HG02759 (cell line): ENCODE measurements at regions not wholly inside any gene's neighbourhood (a gene's known extent, or its start where the extent isn't known, plus 50 kb on each side); places are given as distances from the start of the nearest gene placed in this dataset.
A peak's percentile ranks its signal among the peaks of the same experiment; 100 is the strongest.

Source experiments
- ATAC-seq: cut with Tn5 transposase; IDR thresholded peaks from one replicate; pipeline ENCODE4 v1.9.1; 2021; ENCODE audit warnings: mild to moderate bottlenecking, moderate library complexity; ENCODE audit not compliant: unreplicated experiment

- ATAC-seq = no peak
Observed at GRCh38 chr13:108156749-108157148, 58.6 kb downstream of the LIG4 start.

GRCh38 chr13:108155185-108156106 lies 59.9 kb downstream of the LIG4 start:
- peak; percentile 68 for ATAC-seq

GRCh38 chr13:108154421-108154858 lies 60.9 kb downstream of the LIG4 start:
- no peak for ATAC-seq

DNA sequence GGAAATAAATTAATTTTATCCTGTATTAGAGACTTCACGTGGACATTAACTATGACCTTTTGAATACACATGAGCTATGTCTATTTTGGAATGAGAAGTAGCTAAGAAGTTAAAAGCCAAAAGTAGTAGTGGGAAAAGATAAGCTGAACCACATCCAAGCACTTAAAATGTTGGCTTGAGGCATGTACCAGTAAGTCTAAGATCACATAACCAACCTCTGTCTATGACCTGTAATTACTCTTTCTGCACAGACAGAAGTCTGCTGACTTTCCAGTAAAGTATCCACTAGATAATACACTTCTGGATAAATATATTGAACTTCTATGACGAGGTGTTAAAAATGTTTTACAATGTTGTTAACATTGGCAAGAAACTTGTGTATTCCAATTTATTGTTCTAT lies 68.7 kb downstream of the LIG4 start:
- no peak for ATAC-seq

DNA sequence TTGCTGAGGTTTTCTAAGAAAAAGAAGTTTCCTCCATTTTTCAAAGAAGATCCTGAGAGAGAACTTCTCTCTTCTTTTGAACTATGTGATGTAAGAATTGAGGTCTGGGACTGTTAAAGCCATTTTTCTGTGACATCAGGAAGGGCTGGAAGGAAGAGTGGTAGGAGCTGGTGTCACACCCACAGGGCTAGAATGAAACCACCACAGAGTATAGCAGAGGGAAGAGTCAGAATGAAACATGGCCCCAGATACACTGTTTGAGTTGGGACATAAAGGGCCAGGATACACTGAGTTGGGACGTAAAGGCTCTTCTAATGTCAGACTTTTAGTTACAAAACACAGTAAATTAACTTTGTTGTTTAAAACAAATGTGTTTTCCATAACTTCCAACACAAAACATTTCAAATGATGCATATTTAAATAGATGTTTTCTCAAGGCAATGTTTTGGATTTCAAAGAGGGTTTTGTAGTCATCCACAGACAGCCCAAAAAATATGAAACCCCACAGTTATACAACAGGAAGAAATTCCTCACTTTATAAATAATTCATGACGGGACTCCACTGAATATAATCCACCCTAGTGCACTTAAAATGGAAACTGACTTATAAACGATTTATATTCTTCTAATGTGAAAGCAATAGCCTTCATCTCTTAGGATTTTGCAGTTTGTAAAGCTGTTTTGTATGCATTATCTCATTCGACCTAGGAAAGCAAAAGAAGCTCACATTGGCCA lies 72.5 kb downstream of the LIG4 start:
- ATAC-seq = no peak

DNA sequence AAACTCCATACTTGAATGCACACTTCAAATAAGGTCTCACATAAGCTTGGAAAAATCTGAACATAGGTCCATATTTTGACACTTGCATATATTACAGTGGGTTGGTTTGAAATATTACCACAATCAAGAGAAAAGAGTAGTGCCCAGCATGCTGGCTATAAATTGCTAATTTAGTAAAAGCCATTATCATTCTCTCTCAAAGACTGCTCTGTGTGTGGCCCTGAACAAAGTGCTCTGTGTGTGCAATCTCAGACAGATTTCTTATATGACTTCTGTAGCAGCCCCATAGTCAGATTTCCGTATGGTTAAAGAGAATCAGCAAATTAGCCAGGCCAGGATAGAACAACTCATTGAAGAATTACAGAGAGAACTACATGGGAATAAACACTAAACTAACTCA lies 78.2 kb downstream of the LIG4 start:
- no peak for ATAC-seq

- ATAC-seq = no peak
Observed at GRCh38 chr13:108127406-108127805, 87.9 kb downstream of the LIG4 start.

GRCh38 chr13:108126056-108126455 lies 89.3 kb downstream of the LIG4 start:
- ATAC-seq = no peak

- ATAC-seq = no peak
Observed at GRCh38 chr13:108121406-108121805, 93.9 kb downstream of the LIG4 start.

DNA sequence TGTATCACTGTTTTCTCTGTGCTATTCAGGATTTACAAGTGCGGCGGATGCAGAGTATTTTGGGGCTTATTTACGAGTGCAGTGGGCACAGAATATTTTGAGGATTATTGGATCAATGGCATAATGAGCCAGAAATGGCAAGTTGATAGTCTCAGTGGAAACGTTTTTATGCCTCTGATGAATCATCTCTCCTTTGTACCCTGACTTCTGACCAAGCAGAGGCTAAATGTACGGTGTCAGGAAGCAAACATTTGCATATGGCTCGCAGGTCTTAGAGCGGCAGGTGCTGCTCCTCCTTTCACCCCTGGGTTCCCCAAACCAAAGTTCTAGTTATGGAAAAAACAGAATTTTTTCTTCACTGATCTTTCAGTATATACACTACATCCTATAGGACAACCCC lies 94.5 kb downstream of the LIG4 start:
- no peak for ATAC-seq

DNA sequence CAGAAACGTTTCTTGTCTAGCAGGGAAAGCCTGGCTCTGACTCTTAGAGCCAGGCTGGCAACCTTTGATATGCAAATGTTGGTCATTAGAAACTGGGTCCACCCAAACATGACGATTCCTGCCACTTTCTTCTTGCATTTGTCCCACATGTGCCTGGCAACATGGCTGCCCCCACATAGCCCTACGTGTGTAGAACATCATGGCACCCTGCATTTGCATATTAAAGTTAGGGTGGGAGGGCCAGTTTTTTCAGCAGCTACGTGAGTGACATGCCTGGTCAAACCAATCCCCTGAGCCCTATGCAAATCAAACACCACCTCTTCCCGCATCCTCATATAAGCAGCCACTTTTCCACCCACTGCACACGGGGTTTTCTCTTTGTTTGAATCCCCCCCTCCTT lies 95.0 kb downstream of the LIG4 start:
- no peak for ATAC-seq

- no peak for ATAC-seq
Observed at GRCh38 chr13:108115738-108116137, 99.6 kb downstream of the LIG4 start.

DNA sequence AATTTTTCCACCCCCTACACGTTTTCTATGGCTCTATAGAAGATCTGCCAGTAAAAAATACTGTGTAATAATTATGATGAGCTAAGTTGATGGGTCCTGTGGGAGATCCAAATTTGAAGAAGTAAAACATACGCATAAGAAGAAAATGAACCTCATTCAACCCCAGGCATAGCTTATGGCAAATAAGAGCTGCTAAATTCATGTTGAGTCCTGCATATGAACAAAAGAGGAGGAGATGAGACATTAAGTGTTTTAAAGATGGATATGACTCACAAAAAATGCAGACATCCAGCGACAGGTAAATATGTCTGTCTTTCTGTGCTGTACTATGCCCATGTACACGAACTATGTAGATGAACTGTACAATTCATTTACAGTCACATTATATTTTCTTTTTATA lies 101.9 kb downstream of the LIG4 start:
- ATAC-seq = no peak

DNA sequence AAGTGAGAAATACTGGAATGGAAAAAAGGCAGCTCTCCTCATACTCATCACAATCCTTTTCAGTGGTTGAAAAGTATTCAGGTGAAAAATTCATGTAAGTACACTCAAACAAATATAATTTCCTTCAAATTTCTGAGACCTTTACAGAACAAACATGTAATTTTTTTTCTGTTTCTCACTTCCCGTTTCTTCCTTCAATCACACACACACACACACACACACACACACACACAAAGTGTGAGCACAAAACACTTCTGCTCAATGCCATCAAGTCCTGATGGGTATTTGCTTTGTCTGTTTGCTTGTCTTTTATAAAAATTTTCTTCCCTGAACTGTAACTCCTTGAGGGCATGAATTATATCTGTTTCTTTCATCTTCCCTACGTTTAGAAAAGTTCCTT lies 110.6 kb downstream of the LIG4 start:
- no peak for ATAC-seq

- no peak for ATAC-seq
Observed at GRCh38 chr13:108102771-108103170, 112.6 kb downstream of the LIG4 start.

- no peak for ATAC-seq
Observed at GRCh38 chr13:108096301-108096915, 118.9 kb downstream of the LIG4 start.

- ATAC-seq = no peak
Observed at GRCh38 chr13:108095036-108095435, 120.3 kb downstream of the LIG4 start.

DNA sequence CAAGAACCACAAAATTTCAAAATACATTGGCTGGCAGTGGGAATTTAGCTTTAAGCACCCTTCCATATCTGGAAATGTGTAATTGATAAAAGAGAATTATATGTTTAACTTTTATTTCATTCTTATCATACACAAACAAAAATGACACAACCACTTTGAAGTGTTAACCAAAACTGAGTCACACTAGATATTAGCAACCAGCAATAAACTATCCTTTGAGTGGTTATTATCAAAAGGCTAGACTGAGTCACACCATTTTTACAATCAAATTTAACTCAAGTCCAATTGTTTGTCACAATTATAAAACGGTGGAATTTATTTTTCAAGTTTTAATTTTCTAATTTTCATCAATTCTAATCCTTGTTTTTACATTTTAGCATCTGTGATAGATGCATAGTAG lies 121.7 kb downstream of the LIG4 start:
- ATAC-seq = no peak

- ATAC-seq = no peak
Observed at GRCh38 chr13:108087810-108088209, 127.5 kb downstream of the LIG4 start.

- no peak for ATAC-seq
Observed at GRCh38 chr13:108086678-108087077, 128.7 kb downstream of the LIG4 start.

DNA sequence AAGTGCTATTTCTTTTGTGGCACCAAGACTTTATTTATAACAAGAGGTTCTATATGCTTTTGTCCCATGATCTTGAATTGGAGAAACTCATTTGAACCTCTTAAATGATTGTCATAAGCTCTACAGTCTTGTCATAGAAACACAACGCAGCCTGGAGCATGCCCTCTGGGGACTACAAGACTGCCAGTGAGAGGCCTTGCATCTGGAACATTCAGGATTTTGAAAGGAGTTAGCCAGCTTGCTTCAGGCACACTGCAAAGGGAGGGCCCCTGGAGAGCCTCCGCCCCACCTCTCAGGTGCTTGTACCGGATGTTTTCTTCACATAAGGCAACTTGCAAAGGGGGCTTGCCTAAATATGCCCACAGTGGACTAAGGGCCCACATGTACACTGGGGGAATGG lies 130.5 kb downstream of the LIG4 start:
- no peak for ATAC-seq

GRCh38 chr13:108083056-108083455 lies 132.3 kb downstream of the LIG4 start:
- no peak for ATAC-seq
